Neural progenitor cell (in vitro differentiated cells): ENCODE measurements at regions not wholly inside any gene's neighbourhood (a gene's known extent, or its start where the extent isn't known, plus 50 kb on each side); places are given as distances from the start of the nearest gene placed in this dataset.

Source experiments
- EZH2 ChIP-seq: fragments of 200-600 bp; sonication (generic); IDR thresholded peaks from 2 replicates; pipeline ENCODE4 v1.6.1; 2017; ENCODE audit warnings: antibody characterized with exemption, mild to moderate bottlenecking, moderate library complexity
- EZH2phosphoT487 ChIP-seq: fragments of 200-600 bp; sonication (generic); IDR thresholded peaks from 2 replicates; pipeline ENCODE4 v1.6.1; 2017; ENCODE audit warnings: antibody characterized with exemption
- TF ChIP-seq, protein P1 (sequence below): fragments of 200-600 bp; sonication (generic); IDR thresholded peaks from 2 replicates; pipeline ENCODE4 v1.5.1; 2017; ENCODE audit warnings: antibody characterized with exemption, mild to moderate bottlenecking

- TF ChIP-seq, protein P1, sequence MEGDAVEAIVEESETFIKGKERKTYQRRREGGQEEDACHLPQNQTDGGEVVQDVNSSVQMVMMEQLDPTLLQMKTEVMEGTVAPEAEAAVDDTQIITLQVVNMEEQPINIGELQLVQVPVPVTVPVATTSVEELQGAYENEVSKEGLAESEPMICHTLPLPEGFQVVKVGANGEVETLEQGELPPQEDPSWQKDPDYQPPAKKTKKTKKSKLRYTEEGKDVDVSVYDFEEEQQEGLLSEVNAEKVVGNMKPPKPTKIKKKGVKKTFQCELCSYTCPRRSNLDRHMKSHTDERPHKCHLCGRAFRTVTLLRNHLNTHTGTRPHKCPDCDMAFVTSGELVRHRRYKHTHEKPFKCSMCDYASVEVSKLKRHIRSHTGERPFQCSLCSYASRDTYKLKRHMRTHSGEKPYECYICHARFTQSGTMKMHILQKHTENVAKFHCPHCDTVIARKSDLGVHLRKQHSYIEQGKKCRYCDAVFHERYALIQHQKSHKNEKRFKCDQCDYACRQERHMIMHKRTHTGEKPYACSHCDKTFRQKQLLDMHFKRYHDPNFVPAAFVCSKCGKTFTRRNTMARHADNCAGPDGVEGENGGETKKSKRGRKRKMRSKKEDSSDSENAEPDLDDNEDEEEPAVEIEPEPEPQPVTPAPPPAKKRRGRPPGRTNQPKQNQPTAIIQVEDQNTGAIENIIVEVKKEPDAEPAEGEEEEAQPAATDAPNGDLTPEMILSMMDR: no peak
- no peak for TF ChIP-seq EZH2
- no peak for TF ChIP-seq EZH2phosphoT487
Measured at GRCh38 chr18:33820517-33821371, 242.7 kb downstream of the ASXL3 start.
